Osteoblast (primary cell): ENCODE measurements at regions not wholly inside any gene's neighbourhood (a gene's known extent, or its start where the extent isn't known, plus 50 kb on each side); places are given as distances from the start of the nearest gene placed in this dataset.

Experiments
- DNase-seq: peaks from one replicate; pipeline ENCODE4 v3.0.0; 2011; ENCODE audit warnings: low spot score, mixed read lengths; ENCODE audit not compliant: insufficient read length; ENCODE audit errors: missing footprints
- H2AFZ ChIP-seq: 2 replicates; pipeline ENCODE4 v1.6.0; 2011; ENCODE audit warnings: mild to moderate bottlenecking, low read length
- H3K27ac ChIP-seq: 2 replicates; pipeline ENCODE4 v1.5.1; 2011; ENCODE audit warnings: mild to moderate bottlenecking, low read depth, low read length, moderate library complexity
- H3K27me3 ChIP-seq: 2 replicates; pipeline ENCODE4 v1.6.0; 2012; ENCODE audit warnings: mild to moderate bottlenecking, control low read depth, inconsistent platforms, low read length, moderate library complexity; ENCODE audit not compliant: insufficient read depth
- H3K36me3 ChIP-seq: 2 replicates; pipeline ENCODE4 v1.5.1; 2011; ENCODE audit warnings: mild to moderate bottlenecking, low read length, control low read depth, moderate library complexity; ENCODE audit not compliant: insufficient read depth
- H3K4me1 ChIP-seq: 2 replicates; pipeline ENCODE4 v1.5.1; 2011; ENCODE audit warnings: mild to moderate bottlenecking, low read length, control low read depth, moderate library complexity; ENCODE audit not compliant: insufficient read depth
- H3K4me2 ChIP-seq: 2 replicates; pipeline ENCODE4 v1.6.0; 2011; ENCODE audit warnings: mild to moderate bottlenecking, low read length; ENCODE audit not compliant: insufficient read depth
- H3K4me3 ChIP-seq: fragments of 200-600 bp; sonication (generic); 3 replicates; pipeline ENCODE4 v1.5.1; 2012; ENCODE audit warnings: mild to moderate bottlenecking, low read length, inconsistent platforms; ENCODE audit not compliant: insufficient read depth
- H3K79me2 ChIP-seq: 2 replicates; pipeline ENCODE4 v1.6.0; 2012; ENCODE audit warnings: mild to moderate bottlenecking, low read length, control low read depth, inconsistent platforms; ENCODE audit not compliant: insufficient read depth
- H3K9me3 ChIP-seq: 2 replicates; pipeline ENCODE4 v1.5.1; 2011; ENCODE audit warnings: low read depth, low read length, control low read depth
- H4K20me1 ChIP-seq: 2 replicates; pipeline ENCODE4 v1.6.0; 2012; ENCODE audit warnings: mild to moderate bottlenecking, low read length, control low read depth; ENCODE audit not compliant: insufficient read depth
- CTCF ChIP-seq: IDR thresholded peaks from 2 replicates; pipeline ENCODE4 v1.5.1; 2011; ENCODE audit warnings: mild to moderate bottlenecking, low read depth, low read length, moderate library complexity; ENCODE audit errors: extremely low read depth

- no peaks in the 10 kb centered on the region for H3K27me3 ChIP-seq
- no peak overlapping the region for H3K4me3 ChIP-seq
- H3K9me3 ChIP-seq = no peaks in the 10 kb centered on the region
- H3K79me2 ChIP-seq = no peaks in the 10 kb centered on the region
- no peaks in the 10 kb centered on the region for H4K20me1 ChIP-seq
- H3K27ac ChIP-seq = no peak overlapping the region
- H3K36me3 ChIP-seq = no peaks in the 10 kb centered on the region
- H3K4me2 ChIP-seq = no peak overlapping the region
- peaks cover 10% of the 10 kb centered on the region for H3K4me1 ChIP-seq
- DNase-seq = no peak
- no peak overlapping the region for H2AFZ ChIP-seq
- no peak for TF ChIP-seq CTCF
Observed at GRCh38 chr4:23942471-23942870, 52.6 kb upstream of the PPARGC1A start.
